Testis (tissue), 2 donors: ENCODE measurements at regions not wholly inside any gene's neighbourhood (a gene's known extent, or its start where the extent isn't known, plus 50 kb on each side); places are given as distances from the start of the nearest gene placed in this dataset.

Source experiments
- DNase-seq: peaks from one replicate; pipeline ENCODE4 v3.0.0-alpha.2; 2019
- H3K27ac ChIP-seq, 2 donors: fragments of 200-600 bp; sonication (generic); one replicate each; pipeline ENCODE4 v1.5.1; 2019
- H3K27me3 ChIP-seq: fragments of 200-600 bp; sonication (generic); one replicate; pipeline ENCODE4 v1.5.1; 2019
- H3K36me3 ChIP-seq: fragments of 200-600 bp; sonication (generic); one replicate; pipeline ENCODE4 v1.5.1; 2017; ENCODE audit warnings: low read depth; ENCODE audit errors: missing control alignments
- H3K4me1 ChIP-seq: fragments of 200-600 bp; sonication (generic); one replicate; pipeline ENCODE4 v1.5.1; 2019
- H3K4me3 ChIP-seq, 2 donors: fragments of 200-600 bp; sonication (generic); one replicate each; pipeline ENCODE4 v1.5.1; 2017 to 2019
- H3K9me3 ChIP-seq: fragments of 200-600 bp; sonication (generic); one replicate; pipeline ENCODE4 v1.5.1; 2017
- CTCF ChIP-seq, 3 experiments: fragments of 450-650 bp in 2 of 3; fragments of 200-600 bp in 1 of 3; sonication (generic) in 1 of 3; IDR thresholded peaks; one replicate each; pipeline ENCODE4 v1.5.1; 2016 to 2019; ENCODE audit warnings: antibody characterized with exemption in 3 of 3, mild to moderate bottlenecking in 2 of 3, moderate library complexity in 1 of 3
- POLR2A ChIP-seq: fragments of 450-650 bp; IDR thresholded peaks from one replicate; pipeline ENCODE4 v1.6.1; 2017; ENCODE audit warnings: antibody characterized with exemption, mild to moderate bottlenecking, moderate library complexity
- WGBS, 2 donors: methylation state at CpG; one replicate each; pipeline ENCODE4 v1.1.5; 2018; 5-methylcytosine and 5-hydroxymethylcytosine counted together
- intact Hi-C: fragments of 100-400 bp; cut with DNase I; formaldehyde crosslinking; loops from one replicate; pipeline ENCODE4 v1.15.1; 2023; ENCODE audit warnings: low total_unique reads

GRCh38 chr11:92820860-92821259, 148.6 kb upstream of the MTNR1B start:
- Histone ChIP-seq H3K9me3 (no peaks in the 10 kb centered on the region), H3K4me3 (no peak overlapping the region), H3K27me3 (no peaks in the 10 kb centered on the region), H3K36me3 (no peaks in the 10 kb centered on the region), H3K4me1 (no peaks in the 10 kb centered on the region), H3K27ac (no peak overlapping the region)
- TF ChIP-seq CTCF (IDR thresholded peaks at IDR 0.05), result no peak
- intact Hi-C loops, result no loop called here
- no peak for DNase-seq

GRCh38 chr11:92822410-92822809, 147.0 kb upstream of the MTNR1B start:
- TF ChIP-seq POLR2A (no peak), CTCF (IDR thresholded peaks at IDR 0.05) (no peak)
- DNase-seq, result no peak
- no peak overlapping the region for H3K27ac ChIP-seq
- intact Hi-C loops, result no loop called here
- 91 to 92% methylated on average over 3 of the region's 3 CpGs for WGBS, 2 donors
- H3K27me3 ChIP-seq, result no peaks in the 10 kb centered on the region
- no peaks in the 10 kb centered on the region for H3K36me3 ChIP-seq
- H3K4me1 ChIP-seq, result no peaks in the 10 kb centered on the region
- H3K9me3 ChIP-seq, result no peaks in the 10 kb centered on the region
- H3K4me3 ChIP-seq, result no peak overlapping the region

GRCh38 chr11:92826136-92826535, 143.3 kb upstream of the MTNR1B start:
- no peaks in the 10 kb centered on the region for H3K36me3 ChIP-seq
- H3K27me3 ChIP-seq, result no peaks in the 10 kb centered on the region
- WGBS, 2 donors, result 78% methylated on average over 1 of the region's 1 CpG
- TF ChIP-seq CTCF (IDR thresholded peaks at IDR 0.05) (no peak), POLR2A (no peak)
- no peak overlapping the region for H3K27ac ChIP-seq
- no peak for DNase-seq
- H3K4me1 ChIP-seq, result no peaks in the 10 kb centered on the region
- H3K9me3 ChIP-seq, result no peaks in the 10 kb centered on the region
- intact Hi-C loops, result no loop called here
- no peak overlapping the region for H3K4me3 ChIP-seq

- no peak for DNase-seq
- no peaks in the 10 kb centered on the region for H3K36me3 ChIP-seq
- no peak overlapping the region for H3K27ac ChIP-seq
- WGBS, 2 donors, result 83 to 85% methylated on average over 1 of the region's 1 CpG
- no peak overlapping the region for H3K4me3 ChIP-seq
- H3K4me1 ChIP-seq, result no peaks in the 10 kb centered on the region
- no peaks in the 10 kb centered on the region for H3K9me3 ChIP-seq
- TF ChIP-seq POLR2A, result no peak
- TF ChIP-seq CTCF (IDR thresholded peaks at IDR 0.05), result no peak
- intact Hi-C loops, result no loop called here
- H3K27me3 ChIP-seq, result no peaks in the 10 kb centered on the region
These were observed 142.8 kb upstream of the MTNR1B start for GRCh38 chr11:92826603-92827002.

GRCh38 chr11:92827132-92827531, 142.3 kb upstream of the MTNR1B start:
- no peaks in the 10 kb centered on the region for H3K27me3 ChIP-seq
- no peaks in the 10 kb centered on the region for H3K4me1 ChIP-seq
- 46 to 63% methylated on average over 2 of the region's 2 CpGs for WGBS, 2 donors
- H3K36me3 ChIP-seq, result no peaks in the 10 kb centered on the region
- no peaks in the 10 kb centered on the region for H3K9me3 ChIP-seq
- no peak overlapping the region for H3K4me3 ChIP-seq
- intact Hi-C loops, result no loop called here
- no peak for TF ChIP-seq POLR2A
- no peak for TF ChIP-seq CTCF (IDR thresholded peaks at IDR 0.05)
- DNase-seq, result no peak
- no peak overlapping the region for H3K27ac ChIP-seq
